SK-N-SH (cell line): ENCODE measurements at regions not wholly inside any gene's neighbourhood (a gene's known extent, or its start where the extent isn't known, plus 50 kb on each side); places are given as distances from the start of the nearest gene placed in this dataset.

Source experiments
- CTCF ChIA-PET: fragments of 300-600, 350-600 bp; formaldehyde crosslinking; extraction: SDS; loops from one replicate; lab custom pipeline; 2021; lab: Yijun Ruan, JAX
- POLR2A ChIA-PET: fragments of 350-600 bp; sonication (Branson Sonifier 250); formaldehyde crosslinking; extraction: SDS; loops from one replicate; lab custom pipeline; 2020; ENCODE audit warnings: antibody characterized with exemption, inconsistent platforms; lab: Yijun Ruan, JAX
- DNase-seq: peaks from one replicate; pipeline ENCODE4 v3.0.0; 2012
- H2AFZ ChIP-seq: fragments of 200-600 bp; sonication (generic); 2 replicates; pipeline ENCODE4 v1.8.1; 2016; ENCODE audit warnings: antibody characterized with exemption, mild to moderate bottlenecking, low read depth
- H3F3A ChIP-seq: fragments of 200-600 bp; sonication (generic); replicated peaks from 2 replicates; pipeline ENCODE3; 2016; ENCODE audit warnings: antibody characterized with exemption, mild to moderate bottlenecking; ENCODE audit not compliant: insufficient read depth
- H3K27ac ChIP-seq, 2 experiments: fragments of 200-500 bp in 1 of 2; fragments of 200-600 bp in 1 of 2; sonication (Bioruptor generic) in 1 of 2; sonication (generic), shearing (Covaris generic) in 1 of 2; 2 replicates each; pipeline versions ENCODE4 v1.5.1 to v1.6.1; 2014 to 2016; ENCODE audit warnings: low read depth in 2 of 2, inconsistent platforms in 1 of 2, low read length in 1 of 2, mild to moderate bottlenecking in 1 of 2, mixed read lengths in 1 of 2
- H3K27me3 ChIP-seq: fragments of 200-600 bp; sonication (generic), shearing (Covaris generic); 2 replicates; pipeline ENCODE4 v1.6.1; 2016; ENCODE audit warnings: mixed run types; ENCODE audit not compliant: insufficient read depth
- H3K36me3 ChIP-seq, 2 experiments: fragments of 200-500 bp in 1 of 2; fragments of 200-600 bp in 1 of 2; sonication (Bioruptor generic) in 1 of 2; sonication (generic) in 1 of 2; replicated peaks in 1 of 2; 2 replicates each; pipeline versions ENCODE3 to v1.5.1; 2014 to 2016; ENCODE audit warnings: low read length in 1 of 2, mild to moderate bottlenecking in 1 of 2; ENCODE audit not compliant: insufficient read depth in 2 of 2, control insufficient read depth in 1 of 2
- H3K4me1 ChIP-seq, 2 experiments: fragments of 200-500 bp in 1 of 2; fragments of 200-600 bp in 1 of 2; sonication (Bioruptor generic) in 1 of 2; sonication (generic), shearing (Covaris generic) in 1 of 2; 2 replicates each; pipeline versions ENCODE4 v1.5.1 to v1.6.1; 2014 to 2016; ENCODE audit warnings: low read depth in 1 of 2, low read length in 1 of 2, mixed run types in 1 of 2; ENCODE audit not compliant: insufficient read depth in 2 of 2, control insufficient read depth in 1 of 2
- H3K4me2 ChIP-seq: fragments of 200-600 bp; sonication (generic), shearing (Covaris generic); 2 replicates; pipeline ENCODE4 v1.6.1; 2017; ENCODE audit warnings: mixed run types
- H3K4me3 ChIP-seq, 2 experiments: fragments of 200-500 bp in 1 of 2; fragments of 200-600 bp in 1 of 2; sonication (Bioruptor generic) in 1 of 2; sonication (generic), shearing (Covaris generic) in 1 of 2; 2 replicates each; pipeline versions ENCODE4 v1.5.1 to v1.8.1; 2014 to 2016; ENCODE audit warnings: low read depth in 2 of 2, inconsistent platforms in 1 of 2, low read length in 1 of 2, mild to moderate bottlenecking in 1 of 2, mixed read lengths in 1 of 2, moderate library complexity in 1 of 2
- H3K79me2 ChIP-seq: fragments of 200-600 bp; sonication (generic); 2 replicates; pipeline ENCODE4 v1.8.1; 2017; ENCODE audit warnings: mild to moderate bottlenecking; ENCODE audit not compliant: insufficient read depth
- H3K9ac ChIP-seq: fragments of 200-600 bp; sonication (generic); 2 replicates; pipeline ENCODE4 v1.6.1; 2017; ENCODE audit warnings: mixed run types
- H3K9me2 ChIP-seq: fragments of 200-600 bp; sonication (generic); 2 replicates; pipeline ENCODE4 v1.6.1; 2017; ENCODE audit warnings: mixed run types
- H3K9me3 ChIP-seq: fragments of 200-600 bp; sonication (generic); 2 replicates; pipeline ENCODE4 v1.6.1; 2017; ENCODE audit warnings: mixed run types, mild to moderate bottlenecking, moderate library complexity
- H4K20me1 ChIP-seq: fragments of 200-600 bp; sonication (generic); 2 replicates; pipeline ENCODE4 v1.6.1; 2017; ENCODE audit warnings: mild to moderate bottlenecking, mixed run types; ENCODE audit not compliant: insufficient read depth
- CHD2 ChIP-seq: fragments of 150-350 bp; IDR thresholded peaks from 2 replicates; pipeline ENCODE4 v1.6.1; 2018; ENCODE audit warnings: low read length; ENCODE audit not compliant: partially characterized antibody
- ELF1 ChIP-seq: IDR thresholded peaks from 2 replicates; pipeline ENCODE4 v1.4.0; 2012
- EP300 ChIP-seq, 2 experiments: IDR thresholded peaks; 2 replicates each; pipeline versions ENCODE4 v1.4.0 to v1.6.1; 2012; ENCODE audit warnings: borderline replicate concordance in 1 of 2, low read depth in 1 of 2, low read length in 1 of 2
- FOSL2 ChIP-seq: IDR thresholded peaks from 2 replicates; pipeline ENCODE4 v1.4.0; 2012; ENCODE audit warnings: low read depth, mild to moderate bottlenecking, moderate library complexity, borderline replicate concordance
- JUND ChIP-seq: IDR thresholded peaks from 2 replicates; pipeline ENCODE4 v1.4.0; 2012
- MXI1 ChIP-seq: IDR thresholded peaks from 2 replicates; pipeline ENCODE4 v1.6.1; 2012; ENCODE audit warnings: mild to moderate bottlenecking, low read depth, low read length, improper control_type of control experiment
- NRF1 ChIP-seq: IDR thresholded peaks from 2 replicates; pipeline ENCODE4 v1.6.1; 2012; ENCODE audit warnings: low read depth, mild to moderate bottlenecking, low read length
- RAD21 ChIP-seq: IDR thresholded peaks from 2 replicates; pipeline ENCODE4 v1.6.1; 2012; ENCODE audit warnings: mild to moderate bottlenecking, low read length
- RCOR1 ChIP-seq: fragments of 150-350 bp; IDR thresholded peaks from 2 replicates; pipeline ENCODE4 v1.6.1; 2017; ENCODE audit warnings: antibody characterized with exemption, low read length
- RFX5 ChIP-seq: IDR thresholded peaks from 2 replicates; pipeline ENCODE4 v1.6.1; 2012; ENCODE audit warnings: mild to moderate bottlenecking, improper control_type of control experiment, low read length
- RXRA ChIP-seq: IDR thresholded peaks from 2 replicates; pipeline ENCODE4 v1.4.0; 2012; ENCODE audit warnings: low read depth, mild to moderate bottlenecking, borderline replicate concordance
- SMC3 ChIP-seq: IDR thresholded peaks from 2 replicates; pipeline ENCODE4 v1.6.1; 2012; ENCODE audit warnings: low read depth, low read length, improper control_type of control experiment
- TCF12 ChIP-seq: IDR thresholded peaks from 2 replicates; pipeline ENCODE4 v1.4.0; 2012
- WGBS: methylation state at CpG from one replicate; pipeline ENCODE4 v1.1.6; 2017; ENCODE audit warnings: low lambda C conversion rate; 5-methylcytosine and 5-hydroxymethylcytosine counted together
- TF ChIP-seq, protein P1 (sequence below): IDR thresholded peaks from 2 replicates; pipeline ENCODE4 v1.4.0; 2012; ENCODE audit warnings: low read depth
- TF ChIP-seq, protein P2 (sequence below): IDR thresholded peaks from 2 replicates; pipeline ENCODE4 v1.4.0; 2012; ENCODE audit warnings: low read depth, borderline replicate concordance

DNA sequence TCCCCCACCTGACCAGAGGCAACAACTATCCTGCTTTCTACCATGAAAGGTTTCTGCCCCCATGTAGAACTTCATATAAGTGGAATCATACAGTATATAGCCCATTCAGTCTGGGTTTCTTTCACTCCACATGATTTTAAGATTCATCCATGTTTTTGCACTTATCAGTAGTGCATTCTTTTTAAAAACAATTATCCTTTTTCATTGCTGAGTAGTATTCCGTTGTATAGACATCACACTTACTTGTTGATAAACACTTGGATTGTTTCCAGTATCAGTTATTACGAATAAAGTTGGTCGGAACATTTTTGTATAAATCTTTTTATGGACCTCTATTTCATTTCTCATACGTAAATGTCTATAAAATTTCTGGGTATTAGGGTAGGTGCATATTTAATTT, 68.7 kb downstream of the CYCS start (continued):
- TF ChIP-seq, protein P1, sequence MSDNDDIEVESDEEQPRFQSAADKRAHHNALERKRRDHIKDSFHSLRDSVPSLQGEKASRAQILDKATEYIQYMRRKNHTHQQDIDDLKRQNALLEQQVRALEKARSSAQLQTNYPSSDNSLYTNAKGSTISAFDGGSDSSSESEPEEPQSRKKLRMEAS, result no peak
- TF ChIP-seq TCF12, result no peak

DNA sequence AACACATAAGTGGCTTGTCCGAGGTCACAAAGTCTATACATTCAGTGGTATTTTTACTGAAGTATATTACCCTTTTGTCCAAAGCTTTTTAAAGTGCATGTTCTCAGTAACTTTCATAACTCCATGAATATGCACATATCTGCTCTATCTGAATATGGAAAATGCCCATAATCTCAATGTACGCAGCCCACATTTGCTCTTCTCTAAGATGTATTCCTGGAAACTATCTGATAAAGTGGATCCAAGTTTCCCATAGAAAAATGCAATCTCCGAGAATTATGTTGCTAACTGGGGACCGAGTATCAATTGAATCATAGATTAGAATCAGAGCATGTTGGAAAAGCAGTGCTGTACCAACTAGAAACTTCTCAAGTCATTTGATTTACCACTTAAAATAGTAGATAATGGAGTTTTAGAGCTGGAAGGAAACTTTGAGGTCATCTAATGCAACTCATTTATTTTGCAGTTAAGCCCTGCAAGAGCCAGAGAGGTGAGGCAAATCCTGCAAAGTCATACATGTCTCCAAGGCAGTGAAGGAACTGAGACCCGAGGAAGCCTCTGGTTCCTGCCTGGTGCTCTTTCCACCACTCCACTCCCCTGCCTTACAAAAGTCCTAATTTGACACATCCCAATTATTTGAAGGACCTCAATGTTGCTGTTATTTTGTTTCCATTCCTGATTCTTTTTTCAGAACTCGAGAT, 69.4 kb downstream of the CYCS start:
- ChIA-PET POLR2A (no interaction called here), CTCF (interaction anchor here (0.6 to 1.9 kb wide), 2 partner anchors 14 to 564 kb away, joined by 4 to 6 read pairs; no protein-coding TSS in a partner anchor)
- TF ChIP-seq EP300 (IDR thresholded peaks at IDR 0.05; ENCODE audit: borderline replicate concordance in 1 of 2, low read depth in 1 of 2, low read length in 1 of 2), result no peak
- no peak for TF ChIP-seq RCOR1
- Histone ChIP-seq H3K4me1 (no peaks in the 10 kb centered on the region), H3K36me3 (no peaks in the 10 kb centered on the region), H3F3A (no peaks in the 10 kb centered on the region), H4K20me1 (no peaks in the 10 kb centered on the region), H3K4me3 (no peak overlapping the region), H3K9me2 (no peaks in the 10 kb centered on the region), H3K9me3 (no peaks in the 10 kb centered on the region), H3K27me3 (no peaks in the 10 kb centered on the region), H3K27ac (no peak overlapping the region), H3K9ac (no peak overlapping the region), H2AFZ (no peak overlapping the region), H3K4me2 (no peak overlapping the region), H3K79me2 (no peaks in the 10 kb centered on the region)
- 52% methylated on average over 6 of the region's 6 CpGs for WGBS
- DNase-seq, result no peak

DNA sequence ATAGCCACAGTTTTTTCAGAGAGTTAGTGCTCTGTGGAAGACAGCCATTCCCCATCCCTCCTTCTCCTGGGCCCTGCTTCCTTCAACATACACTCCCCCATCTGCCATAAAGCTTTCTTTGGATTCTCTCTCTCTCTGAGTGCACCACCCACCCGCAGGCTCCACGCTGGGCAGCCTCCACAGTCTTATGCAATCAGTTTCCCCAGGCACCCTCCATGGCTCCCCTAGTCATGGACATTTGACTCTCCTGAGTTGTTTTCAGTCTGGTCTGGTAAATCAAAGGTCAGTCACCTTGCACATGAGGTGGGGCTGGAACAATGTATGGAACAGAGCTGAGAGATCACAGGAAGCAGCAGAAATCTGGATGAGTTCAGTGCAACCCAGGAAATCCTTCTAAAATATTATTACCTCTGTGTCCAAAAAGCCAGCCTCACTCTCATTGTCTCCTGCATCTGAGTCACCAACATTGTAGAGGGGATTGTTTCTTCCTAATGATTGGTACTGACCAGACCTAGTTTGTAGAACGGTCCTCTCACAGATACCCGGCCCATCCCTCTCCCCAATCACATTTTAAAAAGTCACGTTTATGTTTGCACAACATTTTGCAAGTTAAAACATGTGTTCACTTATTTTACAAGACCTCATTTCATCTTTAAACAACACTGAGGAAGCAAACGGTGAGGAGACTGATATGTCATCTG, 70.1 kb downstream of the CYCS start:
- Histone ChIP-seq H3F3A (no peaks in the 10 kb centered on the region), H3K27ac (no peak overlapping the region), H3K4me3 (no peak overlapping the region), H3K9me2 (no peaks in the 10 kb centered on the region), H4K20me1 (no peaks in the 10 kb centered on the region), H3K36me3 (no peaks in the 10 kb centered on the region), H3K27me3 (no peaks in the 10 kb centered on the region), H3K9me3 (no peaks in the 10 kb centered on the region), H3K9ac (no peak overlapping the region), H2AFZ (no peak overlapping the region), H3K79me2 (no peaks in the 10 kb centered on the region), H3K4me1 (no peaks in the 10 kb centered on the region), H3K4me2 (no peak overlapping the region)
- no peak for DNase-seq
- ChIA-PET POLR2A (no interaction called here), CTCF (interaction anchor here (1.9 kb wide), 1 partner anchor 15 kb away, joined by 6 read pairs; no protein-coding TSS in a partner anchor)
- WGBS, result 84% methylated on average over 6 of the region's 6 CpGs
- TF ChIP-seq RFX5 (no peak), RAD21 (no peak), ELF1 (no peak), CHD2 (no peak), FOSL2 (no peak), RXRA (no peak), NRF1 (no peak), MXI1 (no peak), SMC3 (no peak), JUND (no peak)
- TF ChIP-seq, protein P2, sequence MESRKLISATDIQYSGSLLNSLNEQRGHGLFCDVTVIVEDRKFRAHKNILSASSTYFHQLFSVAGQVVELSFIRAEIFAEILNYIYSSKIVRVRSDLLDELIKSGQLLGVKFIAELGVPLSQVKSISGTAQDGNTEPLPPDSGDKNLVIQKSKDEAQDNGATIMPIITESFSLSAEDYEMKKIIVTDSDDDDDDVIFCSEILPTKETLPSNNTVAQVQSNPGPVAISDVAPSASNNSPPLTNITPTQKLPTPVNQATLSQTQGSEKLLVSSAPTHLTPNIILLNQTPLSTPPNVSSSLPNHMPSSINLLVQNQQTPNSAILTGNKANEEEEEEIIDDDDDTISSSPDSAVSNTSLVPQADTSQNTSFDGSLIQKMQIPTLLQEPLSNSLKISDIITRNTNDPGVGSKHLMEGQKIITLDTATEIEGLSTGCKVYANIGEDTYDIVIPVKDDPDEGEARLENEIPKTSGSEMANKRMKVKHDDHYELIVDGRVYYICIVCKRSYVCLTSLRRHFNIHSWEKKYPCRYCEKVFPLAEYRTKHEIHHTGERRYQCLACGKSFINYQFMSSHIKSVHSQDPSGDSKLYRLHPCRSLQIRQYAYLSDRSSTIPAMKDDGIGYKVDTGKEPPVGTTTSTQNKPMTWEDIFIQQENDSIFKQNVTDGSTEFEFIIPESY, result no peak
